GM23338 (cell line): ENCODE measurements at regions not wholly inside any gene's neighbourhood (a gene's known extent, or its start where the extent isn't known, plus 50 kb on each side); places are given as distances from the start of the nearest gene placed in this dataset.

Experiments used
- ATAC-seq: fragments of 200-7000 bp; cut with Tn5 transposase; 3 replicates; pipeline ENCODE4 v1.9.1; 2020
- DNase-seq: peaks from one replicate; pipeline ENCODE4 v3.0.0-alpha.2; 2015; ENCODE audit warnings: low spot score
- H2AFZ ChIP-seq: fragments of 200-600 bp; sonication (generic); 2 replicates; pipeline ENCODE4 v1.8.0; 2016; ENCODE audit warnings: antibody characterized with exemption, mild to moderate bottlenecking, moderate library complexity
- H3F3A ChIP-seq: fragments of 200-600 bp; sonication (generic); replicated peaks from 2 replicates; pipeline ENCODE4 v1.8.0; 2017; ENCODE audit warnings: antibody characterized with exemption, mixed run types, low read depth
- H3K27ac ChIP-seq: fragments of 200-600 bp; sonication (generic); 2 replicates; pipeline ENCODE4 v1.6.1; 2016; ENCODE audit warnings: low read depth
- H3K27me3 ChIP-seq: fragments of 200-600 bp; sonication (generic); 2 replicates; pipeline ENCODE4 v1.8.0; 2016; ENCODE audit warnings: mild to moderate bottlenecking, mixed run types, moderate library complexity; ENCODE audit not compliant: insufficient read depth
- H3K36me3 ChIP-seq: fragments of 200-600 bp; sonication (generic); 2 replicates; pipeline ENCODE4 v1.8.0; 2016; ENCODE audit warnings: mild to moderate bottlenecking; ENCODE audit not compliant: insufficient read depth
- H3K4me1 ChIP-seq: fragments of 200-600 bp; sonication (generic); 2 replicates; pipeline ENCODE4 v1.8.0; 2016; ENCODE audit warnings: mild to moderate bottlenecking, moderate library complexity; ENCODE audit not compliant: insufficient read depth
- H3K4me2 ChIP-seq: fragments of 200-600 bp; sonication (generic); 2 replicates; pipeline ENCODE4 v1.7.1; 2017; ENCODE audit warnings: mixed run types
- H3K4me3 ChIP-seq: fragments of 200-600 bp; sonication (generic); 2 replicates; pipeline ENCODE4 v1.6.1; 2016; ENCODE audit warnings: mixed run types
- H3K79me2 ChIP-seq: fragments of 200-600 bp; sonication (generic); replicated peaks from 2 replicates; pipeline ENCODE4 v1.8.0; 2017; ENCODE audit warnings: mild to moderate bottlenecking; ENCODE audit not compliant: insufficient read depth
- H3K9me2 ChIP-seq: fragments of 200-600 bp; sonication (generic); 2 replicates; pipeline ENCODE4 v1.8.0; 2017; ENCODE audit not compliant: insufficient read depth
- H4K20me1 ChIP-seq: fragments of 200-600 bp; sonication (generic); replicated peaks from 2 replicates; pipeline ENCODE4 v1.8.0; 2017; ENCODE audit warnings: mild to moderate bottlenecking; ENCODE audit not compliant: insufficient read depth
- H3K27ac Mint-ChIP-seq: 2 replicates; pipeline ENCODE4 v1.8.0; 2020; ENCODE audit warnings: inconsistent platforms, mild to moderate bottlenecking, moderate library complexity, mixed read lengths
- H3K27me3 Mint-ChIP-seq: 3 replicates; pipeline ENCODE4 v1.8.0; 2022; ENCODE audit warnings: low read depth, mild to moderate bottlenecking, moderate library complexity, mixed read lengths, inconsistent platforms; ENCODE audit not compliant: insufficient read depth, poor library complexity
- H3K36me3 Mint-ChIP-seq: 3 replicates; pipeline ENCODE4 v1.8.0; 2021; ENCODE audit warnings: low read depth, mild to moderate bottlenecking, inconsistent platforms, moderate library complexity, mixed read lengths
- H3K4me1 Mint-ChIP-seq: 3 replicates; pipeline ENCODE4 v1.8.0; 2020; ENCODE audit warnings: mild to moderate bottlenecking, inconsistent platforms, mixed read lengths
- H3K4me3 Mint-ChIP-seq: 3 replicates; pipeline ENCODE4 v1.8.0; 2021; ENCODE audit warnings: moderate library complexity, mild to moderate bottlenecking, inconsistent platforms, mixed read lengths
- H3K9me3 Mint-ChIP-seq: 3 replicates; pipeline ENCODE4 v1.8.0; 2020; ENCODE audit warnings: moderate library complexity, mild to moderate bottlenecking, inconsistent platforms, mixed read lengths
- CREB1 ChIP-seq: fragments of 250-450 bp; sonication (Bioruptor Pico); IDR thresholded peaks from 2 replicates; pipeline ENCODE4 v1.5.0; 2020; ENCODE audit warnings: low read depth, mild to moderate bottlenecking, moderate library complexity
- CTCF ChIP-seq, 2 experiments: fragments of 200-600 bp in 1 of 2; sonication (generic) in 1 of 2; conservative IDR thresholded peaks; 2 replicates each; pipeline versions ENCODE4 v1.5.1 to v1.6.1; 2016 to 2017; ENCODE audit warnings: antibody characterized with exemption in 2 of 2, low read depth in 2 of 2, mild to moderate bottlenecking in 2 of 2, moderate library complexity in 1 of 2
- EZH2 ChIP-seq: fragments of 200-600 bp; sonication (generic); IDR thresholded peaks from one replicate; pipeline ENCODE4 v1.8.0; 2017; ENCODE audit warnings: antibody characterized with exemption, mild to moderate bottlenecking, low read depth; ENCODE audit not compliant: unreplicated experiment
- EZH2phosphoT487 ChIP-seq: fragments of 200-600 bp; sonication (generic); IDR thresholded peaks from one replicate; pipeline ENCODE4 v1.8.1; 2018; ENCODE audit warnings: antibody characterized with exemption; ENCODE audit not compliant: unreplicated experiment
- JUNB ChIP-seq: IDR thresholded peaks from one replicate; pipeline ENCODE4 v1.6.1; 2016; ENCODE audit warnings: antibody characterized with exemption; ENCODE audit not compliant: unreplicated experiment
- POLR2AphosphoS5 ChIP-seq: IDR thresholded peaks from 2 replicates; pipeline ENCODE4 v1.6.1; 2016; ENCODE audit warnings: antibody characterized with exemption, low read depth
- REST ChIP-seq: IDR thresholded peaks from one replicate; pipeline ENCODE4 v1.6.1; 2018; ENCODE audit warnings: antibody characterized with exemption; ENCODE audit not compliant: unreplicated experiment
- STAT1 ChIP-seq: IDR thresholded peaks from one replicate; pipeline ENCODE4 v1.6.1; 2016; ENCODE audit warnings: antibody characterized with exemption; ENCODE audit not compliant: unreplicated experiment
- ZNF114 ChIP-seq: fragments of 250-450 bp; sonication (Bioruptor Pico); IDR thresholded peaks from 2 replicates; pipeline ENCODE4 v1.5.0; 2020; ENCODE audit warnings: mild to moderate bottlenecking, moderate library complexity
- ZNF331 ChIP-seq: fragments of 250-450 bp; sonication (Bioruptor Pico); IDR thresholded peaks from 2 replicates; pipeline ENCODE4 v1.5.0; 2020; ENCODE audit warnings: low read depth, mild to moderate bottlenecking, moderate library complexity
- ZNF462 ChIP-seq: fragments of 250-450 bp; sonication (Bioruptor Pico); IDR thresholded peaks from 2 replicates; pipeline ENCODE4 v1.5.0; 2020; ENCODE audit warnings: mild to moderate bottlenecking, moderate library complexity

- TF ChIP-seq REST (no peak), JUNB (no peak), EZH2phosphoT487 (no peak), STAT1 (no peak), ZNF331 (CRISPR knock-in tag) (no peak), ZNF114 (no peak)
Observed at GRCh38 chr15:31892513-31892912, 137.8 kb upstream of the CHRNA7 start (continued).

GRCh38 chr15:31893780-31894179 is 136.5 kb upstream of the CHRNA7 start:
- Histone ChIP-seq H3K27me3 (no peaks in the 10 kb centered on the region), H3K36me3 (no peaks in the 10 kb centered on the region), H2AFZ (no peak overlapping the region), H3K4me3 (no peak overlapping the region), H4K20me1 (no peaks in the 10 kb centered on the region), H3K4me2 (no peak overlapping the region), H3K79me2 (no peaks in the 10 kb centered on the region), H3F3A (no peaks in the 10 kb centered on the region), H3K4me1 (no peaks in the 10 kb centered on the region), H3K27ac (no peak overlapping the region), H3K9me2 (peaks cover 6% of the 10 kb centered on the region; the same call in 1 of the 2 replicates)
- peaks cover 3% of the 10 kb centered on the region for H3K27me3 Mint-ChIP-seq
- no peaks in the 10 kb centered on the region for H3K4me1 Mint-ChIP-seq
- no peak overlapping the region for H3K4me3 Mint-ChIP-seq
- peaks cover 4% of the 10 kb centered on the region; the same call in 2 of the 3 replicates for H3K36me3 Mint-ChIP-seq
- peaks cover 10% of the 10 kb centered on the region for H3K9me3 Mint-ChIP-seq
- DNase-seq (no peak), ATAC-seq (no peak)
- no peak overlapping the region for H3K27ac Mint-ChIP-seq
- no peak for TF ChIP-seq POLR2AphosphoS5
- no peak for TF ChIP-seq EZH2phosphoT487
- no peak for TF ChIP-seq ZNF462 (CRISPR knock-in tag)
- TF ChIP-seq ZNF331 (CRISPR knock-in tag) = no peak
- TF ChIP-seq JUNB = no peak
- no peak for TF ChIP-seq EZH2
- no peak for TF ChIP-seq CREB1 (CRISPR knock-in tag)
- TF ChIP-seq STAT1 = no peak
- TF ChIP-seq CTCF (conservative IDR thresholded peaks at IDR 0.05; ENCODE audit: low read depth in 2 of 2) = no peak
- TF ChIP-seq ZNF114 = no peak
